GM21423 (cell line): ENCODE measurements at regions not wholly inside any gene's neighbourhood (a gene's known extent, or its start where the extent isn't known, plus 50 kb on each side); places are given as distances from the start of the nearest gene placed in this dataset.

ENCODE experiments used
- ATAC-seq: cut with Tn5 transposase; IDR thresholded peaks from one replicate; pipeline ENCODE4 v1.9.1; 2021; ENCODE audit warnings: mild to moderate bottlenecking, moderate library complexity; ENCODE audit not compliant: unreplicated experiment

- no peak for ATAC-seq
Measured at GRCh38 chr20:60238992-60239660, 280.9 kb downstream of the CDH26 start.

GRCh38 chr20:60239956-60240355 is 281.7 kb downstream of the CDH26 start:
- ATAC-seq, result no peak

- ATAC-seq, result no peak
Measured at GRCh38 chr20:60240415-60240814, 282.2 kb downstream of the CDH26 start.

- no peak for ATAC-seq
Measured at GRCh38 chr20:60240986-60241385, 282.8 kb downstream of the CDH26 start.

- no peak for ATAC-seq
Measured at GRCh38 chr20:60242836-60243505, 284.7 kb downstream of the CDH26 start.

- no peak for ATAC-seq
Measured at GRCh38 chr20:60244373-60245146, 286.3 kb downstream of the CDH26 start.

GRCh38 chr20:60246751-60247150 is 288.5 kb downstream of the CDH26 start:
- ATAC-seq, result no peak

- no peak for ATAC-seq
Measured at GRCh38 chr20:60249436-60249835, 291.2 kb downstream of the CDH26 start.

- ATAC-seq, result no peak
Measured at GRCh38 chr20:60250251-60250650, 292.0 kb downstream of the CDH26 start.

GRCh38 chr20:60252866-60253265 is 294.6 kb downstream of the CDH26 start:
- no peak for ATAC-seq

- ATAC-seq, result no peak
Measured at GRCh38 chr20:60253471-60253870, 295.2 kb downstream of the CDH26 start.

- no peak for ATAC-seq
Measured at GRCh38 chr20:60254901-60255411, 296.7 kb downstream of the CDH26 start.

- no peak for ATAC-seq
Measured at GRCh38 chr20:60255415-60255814, 297.2 kb downstream of the CDH26 start.

- no peak for ATAC-seq
Measured at GRCh38 chr20:60255866-60256265, 297.6 kb downstream of the CDH26 start.

GRCh38 chr20:60256811-60257210 is 298.6 kb downstream of the CDH26 start:
- no peak for ATAC-seq

- no peak for ATAC-seq
Measured at GRCh38 chr20:60257671-60258070, 299.4 kb downstream of the CDH26 start.

- no peak for ATAC-seq
Measured at GRCh38 chr20:60258255-60258863, 300.1 kb downstream of the CDH26 start.

GRCh38 chr20:60261333-60261732 is 303.1 kb downstream of the CDH26 start:
- ATAC-seq, result no peak

GRCh38 chr20:60262967-60263603 is 304.9 kb downstream of the CDH26 start:
- no peak for ATAC-seq

GRCh38 chr20:60263725-60264709 is 305.8 kb downstream of the CDH26 start:
- ATAC-seq, result no peak
